Activated T-helper 9 cell treated with anti-CD3 and anti-CD28 coated beads, Interleukin-2, amount 50 U/mL, for 16 hours (primary cell): ENCODE measurements at regions not wholly inside any gene's neighbourhood (a gene's known extent, or its start where the extent isn't known, plus 50 kb on each side); places are given as distances from the start of the nearest gene placed in this dataset.

Experiments used
- DNase-seq: peaks from one replicate; pipeline ENCODE4 v3.0.0-alpha.2; 2020; ENCODE audit warnings: low read depth

GRCh38 chr9:91100878-91101450 lies 260.8 kb downstream of the AUH start:
- DNase-seq = no peak

- peak; percentile 58 for DNase-seq
Observed at GRCh38 chr9:91101611-91102168, 260.0 kb downstream of the AUH start.

- DNase-seq = no peak
Observed at GRCh38 chr9:91102269-91102668, 259.4 kb downstream of the AUH start.

- no peak for DNase-seq
Observed at GRCh38 chr9:91103931-91104330, 257.8 kb downstream of the AUH start.

- DNase-seq = no peak
Observed at GRCh38 chr9:91106415-91107081, 255.2 kb downstream of the AUH start.

- no peak for DNase-seq
Observed at GRCh38 chr9:91111226-91111625, 250.5 kb downstream of the AUH start.

- no peak for DNase-seq
Observed at GRCh38 chr9:91111876-91112275, 249.8 kb downstream of the AUH start.

GRCh38 chr9:91113016-91113415 lies 248.7 kb downstream of the AUH start:
- DNase-seq = no peak

GRCh38 chr9:91114450-91114849 lies 247.3 kb downstream of the AUH start:
- no peak for DNase-seq

GRCh38 chr9:91116211-91116610 lies 245.5 kb downstream of the AUH start:
- DNase-seq = no peak

GRCh38 chr9:91116711-91117110 lies 245.0 kb downstream of the AUH start:
- no peak for DNase-seq

- no peak for DNase-seq
Observed at GRCh38 chr9:91117474-91117891, 244.2 kb downstream of the AUH start.

GRCh38 chr9:91117959-91118703 lies 243.6 kb downstream of the AUH start:
- DNase-seq = no peak

- DNase-seq = no peak
Observed at GRCh38 chr9:91118704-91119025, 243.1 kb downstream of the AUH start.

GRCh38 chr9:91119142-91119541 lies 242.6 kb downstream of the AUH start:
- no peak for DNase-seq

- DNase-seq = no peak
Observed at GRCh38 chr9:91119679-91120078, 242.0 kb downstream of the AUH start.

- DNase-seq = no peak
Observed at GRCh38 chr9:91120200-91120599, 241.5 kb downstream of the AUH start.

- DNase-seq = no peak
Observed at GRCh38 chr9:91122755-91123154, 239.0 kb downstream of the AUH start.

- DNase-seq = no peak
Observed at GRCh38 chr9:91126761-91127445, 234.8 kb downstream of the AUH start.

GRCh38 chr9:91127653-91128052 lies 234.1 kb downstream of the AUH start:
- DNase-seq = no peak

GRCh38 chr9:91130796-91131318 lies 230.9 kb downstream of the AUH start:
- no peak for DNase-seq

- peak; percentile 56 for DNase-seq
Observed at GRCh38 chr9:91131433-91131839, 230.3 kb downstream of the AUH start.
